Endothelial cell of umbilical vein (primary cell): ENCODE measurements at regions not wholly inside any gene's neighbourhood (a gene's known extent, or its start where the extent isn't known, plus 50 kb on each side); places are given as distances from the start of the nearest gene placed in this dataset.

Experiments
- BruUV-seq: library from RNA; stranded (reverse); fragments of 400-500 nt; replicated peaks from 2 replicates; lab custom pipeline; 2021; lab: Mats Ljungman, UMichigan
- CTCF ChIA-PET: fragments of 300-600, 350-600 bp; sonication (Branson Sonifier 250); formaldehyde crosslinking; loops from one replicate; lab custom pipeline; 2021; ENCODE audit warnings: antibody characterized with exemption, inconsistent platforms; lab: Charles Lee
- POLR2A ChIA-PET: fragments of 300-600, 350-600 bp; sonication (Branson Sonifier 250); formaldehyde crosslinking; loops from one replicate; lab custom pipeline; 2021; ENCODE audit warnings: antibody characterized with exemption, inconsistent platforms; lab: Charles Lee
- DNase-seq: peaks from one replicate; pipeline ENCODE4 v3.0.0-alpha.2; 2011; ENCODE audit warnings: low read depth, low spot score
- FAIRE-seq: peaks from 2 replicates; lab custom pipeline; 2011; peaks lifted over from hg19 to GRCh38; lab: Jason Lieb, UNC
- H2AFZ ChIP-seq: 2 replicates; pipeline ENCODE4 v1.6.0; 2012; ENCODE audit warnings: low read depth, low read length, control low read depth, inconsistent platforms
- H3K27ac ChIP-seq: 2 replicates; pipeline ENCODE4 v1.5.1; 2011; ENCODE audit warnings: low read depth, mild to moderate bottlenecking, control low read depth, low read length, moderate library complexity; ENCODE audit not compliant: insufficient read depth
- H3K27me3 ChIP-seq, 2 experiments: 2 replicates each; pipeline versions ENCODE4 v1.6.0 to v1.6.1; 2011; ENCODE audit warnings: low read length in 2 of 2, mixed read lengths in 1 of 2; ENCODE audit not compliant: control insufficient read depth in 2 of 2, insufficient read depth in 2 of 2
- H3K36me3 ChIP-seq, 2 experiments: 2 replicates in 1 of 2; 3 replicates in 1 of 2; pipeline ENCODE4 v1.5.1; 2011; ENCODE audit warnings: low read length in 2 of 2, mild to moderate bottlenecking in 1 of 2, moderate library complexity in 1 of 2; ENCODE audit not compliant: control insufficient read depth in 2 of 2, insufficient read depth in 2 of 2; ENCODE audit errors: extremely low read depth in 1 of 2
- H3K4me1 ChIP-seq: 3 replicates; pipeline ENCODE4 v1.5.1; 2011; ENCODE audit warnings: mild to moderate bottlenecking, low read length; ENCODE audit not compliant: control insufficient read depth, insufficient read depth; ENCODE audit errors: extremely low read depth
- H3K4me2 ChIP-seq: 2 replicates; pipeline ENCODE4 v1.6.1; 2011; ENCODE audit warnings: low read length, control low read depth, mixed read lengths; ENCODE audit not compliant: insufficient read depth
- H3K4me3 ChIP-seq, 3 experiments: fragments of 200-600 bp in 1 of 3; sonication (generic), shearing (Covaris generic) in 1 of 3; replicated peaks in 1 of 3; 2 replicates each; pipeline ENCODE4 v1.5.1; 2011 to 2016; ENCODE audit warnings: control low read depth in 3 of 3, low read length in 3 of 3, mild to moderate bottlenecking in 2 of 3, inconsistent platforms in 1 of 3, low read depth in 1 of 3, moderate library complexity in 1 of 3; ENCODE audit not compliant: insufficient read depth in 1 of 3
- H3K79me2 ChIP-seq: 2 replicates; pipeline ENCODE4 v1.6.0; 2012; ENCODE audit warnings: low read length, inconsistent platforms; ENCODE audit not compliant: control insufficient read depth, insufficient read depth
- H3K9ac ChIP-seq: replicated peaks from 2 replicates; pipeline ENCODE3; 2011; ENCODE audit warnings: low read length, control low read depth; ENCODE audit not compliant: insufficient read depth; ENCODE audit errors: extremely low read depth
- H3K9me1 ChIP-seq: replicated peaks from 3 replicates; pipeline ENCODE4 v1.6.0; 2011; ENCODE audit warnings: mild to moderate bottlenecking, low read length; ENCODE audit not compliant: control insufficient read depth, insufficient read depth; ENCODE audit errors: extremely low read depth
- H3K9me3 ChIP-seq: replicated peaks from 2 replicates; pipeline ENCODE4 v1.5.1; 2012; ENCODE audit warnings: low read length, inconsistent platforms; ENCODE audit not compliant: control insufficient read depth, insufficient read depth
- H4K20me1 ChIP-seq: replicated peaks from 2 replicates; pipeline ENCODE3; 2011; ENCODE audit warnings: mild to moderate bottlenecking, low read length; ENCODE audit not compliant: control insufficient read depth, insufficient read depth; ENCODE audit errors: extremely low read depth
- FOS ChIP-seq: IDR thresholded peaks from 2 replicates; pipeline ENCODE4 v1.6.1; 2011; ENCODE audit warnings: mild to moderate bottlenecking, low read length, moderate library complexity, borderline replicate concordance; ENCODE audit not compliant: insufficient read depth
- GATA2 ChIP-seq: IDR thresholded peaks from 2 replicates; pipeline ENCODE4 v1.7.0; 2011; ENCODE audit warnings: low read depth, mild to moderate bottlenecking, moderate library complexity, mixed read lengths, low read length; ENCODE audit not compliant: insufficient read length, insufficient read depth
- JUN ChIP-seq: IDR thresholded peaks from 2 replicates; pipeline ENCODE4 v1.6.1; 2011; ENCODE audit warnings: borderline replicate concordance, low read depth; ENCODE audit not compliant: insufficient read length, insufficient read depth
- POLR2A ChIP-seq: IDR thresholded peaks from 2 replicates; pipeline ENCODE4 v1.6.1; 2012; ENCODE audit warnings: low read depth, mild to moderate bottlenecking, control low read depth, low read length
- POLR2AphosphoS5 ChIP-seq: IDR thresholded peaks from 2 replicates; pipeline ENCODE4 v1.6.1; 2012; ENCODE audit warnings: low read depth, mild to moderate bottlenecking, control low read depth, low read length, moderate library complexity; ENCODE audit not compliant: insufficient read depth
- dilution Hi-C: fragments of 300-500 bp; cut with MboI; formaldehyde crosslinking; loops from one replicate; pipeline ENCODE4 v1.15.0; 2019; ENCODE audit warnings: low sequenced_read_pairs; ENCODE audit not compliant: extremely low pct_ligation_motif_present
- intact Hi-C: fragments of 100-400 bp; cut with micrococcal nuclease; formaldehyde crosslinking; loops from one replicate; pipeline ENCODE4 v1.10.0; 2022
- TF ChIP-seq, protein P1 (sequence below), 2 donors: IDR thresholded peaks; 1 replicate in 1 of 2; 2 replicates in 1 of 2; pipeline ENCODE4 v1.5.1; 2011; ENCODE audit warnings: low read length in 2 of 2, mild to moderate bottlenecking in 2 of 2, moderate library complexity in 2 of 2, control low read depth in 1 of 2, inconsistent platforms in 1 of 2, low read depth in 1 of 2; ENCODE audit not compliant: insufficient read depth in 1 of 2; ENCODE audit errors: extremely low read depth in 1 of 2
- TF ChIP-seq, protein P2 (sequence below): IDR thresholded peaks from 2 replicates; pipeline ENCODE4 v1.6.1; 2011; ENCODE audit not compliant: insufficient read depth, insufficient read length

- Histone ChIP-seq H3K4me2 (no peak overlapping the region), H3K79me2 (no peaks in the 10 kb centered on the region), H3K4me3 (no peak overlapping the region), H3K27ac (no peak overlapping the region), H3K9me1 (no peaks in the 10 kb centered on the region), H3K4me1 (no peaks in the 10 kb centered on the region), H3K36me3 (no peaks in the 10 kb centered on the region), H3K9ac (no peak overlapping the region), H2AFZ (no peak overlapping the region), H3K9me3 (no peaks in the 10 kb centered on the region), H4K20me1 (no peaks in the 10 kb centered on the region), H3K27me3 (no peaks in the 10 kb centered on the region)
- FAIRE-seq (no peak), DNase-seq (no peak)
- intact Hi-C loops (no loop called here), dilution Hi-C loops (no loop called here)
- ChIA-PET POLR2A (no interaction called here), CTCF (no interaction called here)
- no TSS peak for BruUV-seq
- TF ChIP-seq POLR2A, result no peak
- TF ChIP-seq, protein P1, sequence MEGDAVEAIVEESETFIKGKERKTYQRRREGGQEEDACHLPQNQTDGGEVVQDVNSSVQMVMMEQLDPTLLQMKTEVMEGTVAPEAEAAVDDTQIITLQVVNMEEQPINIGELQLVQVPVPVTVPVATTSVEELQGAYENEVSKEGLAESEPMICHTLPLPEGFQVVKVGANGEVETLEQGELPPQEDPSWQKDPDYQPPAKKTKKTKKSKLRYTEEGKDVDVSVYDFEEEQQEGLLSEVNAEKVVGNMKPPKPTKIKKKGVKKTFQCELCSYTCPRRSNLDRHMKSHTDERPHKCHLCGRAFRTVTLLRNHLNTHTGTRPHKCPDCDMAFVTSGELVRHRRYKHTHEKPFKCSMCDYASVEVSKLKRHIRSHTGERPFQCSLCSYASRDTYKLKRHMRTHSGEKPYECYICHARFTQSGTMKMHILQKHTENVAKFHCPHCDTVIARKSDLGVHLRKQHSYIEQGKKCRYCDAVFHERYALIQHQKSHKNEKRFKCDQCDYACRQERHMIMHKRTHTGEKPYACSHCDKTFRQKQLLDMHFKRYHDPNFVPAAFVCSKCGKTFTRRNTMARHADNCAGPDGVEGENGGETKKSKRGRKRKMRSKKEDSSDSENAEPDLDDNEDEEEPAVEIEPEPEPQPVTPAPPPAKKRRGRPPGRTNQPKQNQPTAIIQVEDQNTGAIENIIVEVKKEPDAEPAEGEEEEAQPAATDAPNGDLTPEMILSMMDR (IDR thresholded peaks at IDR 0.05; ENCODE audit: extremely low read depth in 1 of 2, insufficient read depth in 1 of 2, low read depth in 1 of 2, low read length in 2 of 2), result no peak
Observed at GRCh38 chr18:53950545-53950944, 273.9 kb downstream of the MBD2 start.

DNA sequence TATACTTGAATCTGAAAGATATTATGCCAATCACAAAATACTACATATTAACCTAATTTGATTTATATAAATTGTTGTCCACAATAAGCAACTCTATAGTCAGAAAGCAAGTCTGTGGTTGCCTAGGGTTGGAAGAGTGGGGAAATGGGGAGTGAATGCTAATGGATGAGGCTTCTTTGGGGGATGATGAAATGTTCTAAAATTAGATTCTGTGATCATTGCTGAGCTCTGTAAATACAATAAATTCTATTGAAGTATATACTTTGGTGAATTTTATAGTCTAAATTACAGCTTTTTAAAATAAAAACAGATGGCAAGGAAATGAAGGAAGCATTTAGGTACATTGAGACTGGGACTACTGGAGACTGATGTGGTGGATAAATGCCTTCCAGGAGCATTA lies 275.5 kb downstream of the MBD2 start:
- intact Hi-C loops, result no loop called here
- POLR2A ChIA-PET, result no interaction called here
- dilution Hi-C loops, result no loop called here
- H3K79me2 ChIP-seq, result no peaks in the 10 kb centered on the region
- H3K27ac ChIP-seq, result no peak overlapping the region
- H3K4me2 ChIP-seq, result no peak overlapping the region
- no TSS peak for BruUV-seq
- CTCF ChIA-PET, result no interaction called here
- no peak overlapping the region for H3K9ac ChIP-seq
- H3K9me1 ChIP-seq, result no peaks in the 10 kb centered on the region
- FAIRE-seq (no peak), DNase-seq (no peak)
- no peaks in the 10 kb centered on the region for H3K4me1 ChIP-seq
- H3K36me3 ChIP-seq, result no peaks in the 10 kb centered on the region
- no peaks in the 10 kb centered on the region for H4K20me1 ChIP-seq
- no peaks in the 10 kb centered on the region for H3K27me3 ChIP-seq
- H3K9me3 ChIP-seq, result no peaks in the 10 kb centered on the region
- TF ChIP-seq POLR2AphosphoS5 (no peak), JUN (no peak), GATA2 (no peak), FOS (no peak)
- TF ChIP-seq, protein P2, sequence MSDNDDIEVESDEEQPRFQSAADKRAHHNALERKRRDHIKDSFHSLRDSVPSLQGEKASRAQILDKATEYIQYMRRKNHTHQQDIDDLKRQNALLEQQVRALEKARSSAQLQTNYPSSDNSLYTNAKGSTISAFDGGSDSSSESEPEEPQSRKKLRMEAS, result no peak
- H2AFZ ChIP-seq, result no peak overlapping the region
- no peak overlapping the region for H3K4me3 ChIP-seq
